ENCODE measurements at regions not wholly inside any gene's neighbourhood (a gene's known extent, or its start where the extent isn't known, plus 50 kb on each side); places are given as distances from the start of the nearest gene placed in this dataset.

- TF ChIP-seq PRDM15 (CRISPR knock-in tag; IDR thresholded peaks at IDR 0.05) (no peak), USF1 (CRISPR knock-in tag; IDR thresholded peaks at IDR 0.05) (no peak), CBFB (CRISPR knock-in tag; IDR thresholded peaks at IDR 0.05; ENCODE audit: low read depth) (no peak), ZNF671 (CRISPR knock-in tag; IDR thresholded peaks at IDR 0.05) (no peak), AR (CRISPR knock-in tag; IDR thresholded peaks at IDR 0.05) (no peak), SOX15 (CRISPR knock-in tag; IDR thresholded peaks at IDR 0.05) (no peak), HMGXB4 (CRISPR knock-in tag; IDR thresholded peaks at IDR 0.05) (no peak), ZNF416 (CRISPR knock-in tag; IDR thresholded peaks at IDR 0.05) (no peak), SP1 (CRISPR knock-in tag; conservative IDR thresholded peaks at IDR 0.05) (no peak), ZSCAN18 (CRISPR knock-in tag; IDR thresholded peaks at IDR 0.05) (no peak), ATF3 (CRISPR knock-in tag; conservative IDR thresholded peaks at IDR 0.05) (no peak)
Measured at GRCh38 chr6:119633461-119633860, 283.9 kb upstream of the MAN1A1 start (continued).

GRCh38 chr6:119630561-119631192 lies 281.1 kb upstream of the MAN1A1 start:
- H3K4me1 Mint-ChIP-seq = no peaks in the 10 kb centered on the region
- POLR2A ChIA-PET = no interaction called here
- H3K4me3 Mint-ChIP-seq = no peak overlapping the region
- H3K27ac Mint-ChIP-seq = no peak overlapping the region
- no peaks in the 10 kb centered on the region for H3K27me3 Mint-ChIP-seq (ENCODE audit: low read depth)
- ATAC-seq = no peak
- peaks cover 14% of the 10 kb centered on the region for H3K9me3 Mint-ChIP-seq
- no peak for DNase-seq (ENCODE audit: low spot score)
- CTCF ChIA-PET = no interaction called here
- H3K36me3 Mint-ChIP-seq = no peaks in the 10 kb centered on the region
- TF ChIP-seq CTCF (IDR thresholded peaks at IDR 0.05) (no peak), ESRRA (CRISPR knock-in tag; IDR thresholded peaks at IDR 0.05; ENCODE audit: borderline replicate concordance) (no peak), USF1 (CRISPR knock-in tag; IDR thresholded peaks at IDR 0.05) (no peak), IRF2 (CRISPR knock-in tag; IDR thresholded peaks at IDR 0.05; ENCODE audit: borderline replicate concordance, low read depth) (no peak), E2F5 (CRISPR knock-in tag; IDR thresholded peaks at IDR 0.05) (no peak), MXD4 (CRISPR knock-in tag; IDR thresholded peaks at IDR 0.05; ENCODE audit: borderline replicate concordance) (no peak), RELA (CRISPR knock-in tag; IDR thresholded peaks at IDR 0.05; ENCODE audit: borderline replicate concordance) (no peak), ETV6 (CRISPR knock-in tag; IDR thresholded peaks at IDR 0.05) (no peak), MYBL2 (CRISPR knock-in tag; IDR thresholded peaks at IDR 0.05) (no peak), CBFB (CRISPR knock-in tag; IDR thresholded peaks at IDR 0.05; ENCODE audit: low read depth) (no peak), E2F1 (CRISPR knock-in tag; IDR thresholded peaks at IDR 0.05) (no peak), GTF2I (CRISPR knock-in tag; conservative IDR thresholded peaks at IDR 0.05) (no peak)
